OCI-LY3 (cell line): ENCODE measurements at regions not wholly inside any gene's neighbourhood (a gene's known extent, or its start where the extent isn't known, plus 50 kb on each side); places are given as distances from the start of the nearest gene placed in this dataset.

Source experiments
- EZH2phosphoT487 ChIP-seq: fragments of 200-600 bp; shearing (Covaris generic); IDR thresholded peaks from 2 replicates; pipeline ENCODE4 v1.6.1; 2018; ENCODE audit warnings: antibody characterized with exemption, mixed run types, low read depth
- TF ChIP-seq, protein P1 (sequence below): fragments of 200-600, 300-600 bp; sonication (generic); IDR thresholded peaks from 2 replicates; pipeline ENCODE4 v1.5.1; 2014; ENCODE audit warnings: antibody characterized with exemption, low read length, low read depth

GRCh38 chr11:106463796-106464201, 386.3 kb downstream of the AASDHPPT start:
- TF ChIP-seq, protein P1, sequence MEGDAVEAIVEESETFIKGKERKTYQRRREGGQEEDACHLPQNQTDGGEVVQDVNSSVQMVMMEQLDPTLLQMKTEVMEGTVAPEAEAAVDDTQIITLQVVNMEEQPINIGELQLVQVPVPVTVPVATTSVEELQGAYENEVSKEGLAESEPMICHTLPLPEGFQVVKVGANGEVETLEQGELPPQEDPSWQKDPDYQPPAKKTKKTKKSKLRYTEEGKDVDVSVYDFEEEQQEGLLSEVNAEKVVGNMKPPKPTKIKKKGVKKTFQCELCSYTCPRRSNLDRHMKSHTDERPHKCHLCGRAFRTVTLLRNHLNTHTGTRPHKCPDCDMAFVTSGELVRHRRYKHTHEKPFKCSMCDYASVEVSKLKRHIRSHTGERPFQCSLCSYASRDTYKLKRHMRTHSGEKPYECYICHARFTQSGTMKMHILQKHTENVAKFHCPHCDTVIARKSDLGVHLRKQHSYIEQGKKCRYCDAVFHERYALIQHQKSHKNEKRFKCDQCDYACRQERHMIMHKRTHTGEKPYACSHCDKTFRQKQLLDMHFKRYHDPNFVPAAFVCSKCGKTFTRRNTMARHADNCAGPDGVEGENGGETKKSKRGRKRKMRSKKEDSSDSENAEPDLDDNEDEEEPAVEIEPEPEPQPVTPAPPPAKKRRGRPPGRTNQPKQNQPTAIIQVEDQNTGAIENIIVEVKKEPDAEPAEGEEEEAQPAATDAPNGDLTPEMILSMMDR = no peak
- no peak for TF ChIP-seq EZH2phosphoT487
